ENCODE measurements at regions not wholly inside any gene's neighbourhood (a gene's known extent, or its start where the extent isn't known, plus 50 kb on each side); places are given as distances from the start of the nearest gene placed in this dataset.

DNA sequence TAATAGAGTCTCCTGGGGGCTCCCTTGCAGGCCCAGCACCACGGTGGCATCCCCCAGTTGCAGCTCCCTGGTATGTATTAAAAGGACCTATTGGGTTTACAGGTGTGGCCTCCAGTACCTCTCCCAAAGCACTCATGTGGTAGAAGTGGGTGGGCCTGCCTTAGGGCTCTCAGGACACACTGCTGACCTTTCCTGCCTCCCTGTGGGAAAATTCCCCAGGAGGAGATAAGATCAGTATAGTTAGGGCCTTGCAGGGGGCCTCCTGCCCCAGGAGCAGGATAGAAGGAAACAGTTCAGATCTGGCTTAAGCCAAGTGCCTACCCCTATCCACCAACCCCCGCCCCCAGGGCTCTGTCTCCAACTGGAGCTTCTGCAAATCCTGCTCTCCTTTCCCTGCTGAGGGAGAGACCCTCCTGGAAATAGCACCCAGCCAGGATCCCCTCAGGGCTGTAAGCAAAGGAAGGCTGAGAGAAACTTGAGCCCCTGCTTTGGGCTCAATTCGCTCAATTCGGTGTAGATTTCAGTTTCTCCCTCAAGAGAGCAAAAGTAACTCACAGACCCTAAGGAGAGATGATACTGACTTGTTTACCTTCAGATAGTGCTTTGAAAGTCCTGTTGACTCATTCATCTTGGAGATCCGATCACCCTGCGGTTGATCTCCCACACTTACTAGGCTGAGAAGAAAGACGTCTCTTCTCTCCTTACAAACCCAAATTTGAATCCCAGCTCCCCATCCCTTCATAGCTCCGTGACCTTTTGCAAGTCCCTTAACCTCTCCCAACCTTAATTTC lies 130.6 kb downstream of the WDR11 start:
- Histone ChIP-seq H3K4me3 (ENCODE audit: insufficient read depth, low read depth, low read length) (no peak overlapping the region), H3K9me3 (ENCODE audit: insufficient read depth, low read depth, low read length) (no peaks in the 10 kb centered on the region), H3K9ac (ENCODE audit: low read length) (no peak overlapping the region), H3K27me3 (ENCODE audit: insufficient read depth, low read length) (peaks cover 10% of the 10 kb centered on the region), H3K4me2 (ENCODE audit: low read length) (no peak overlapping the region), H3K4me1 (ENCODE audit: insufficient read depth, low read length) (peaks cover 4% of the 10 kb centered on the region), H3K27ac (ENCODE audit: low read depth, low read length) (no peak overlapping the region), H2AFZ (ENCODE audit: low read depth, low read length) (no peak overlapping the region), H3K79me2 (ENCODE audit: insufficient read depth, low read length) (no peaks in the 10 kb centered on the region), H4K20me1 (ENCODE audit: insufficient read depth, low read length) (no peaks in the 10 kb centered on the region), H3K36me3 (ENCODE audit: insufficient read depth, low read length) (no peaks in the 10 kb centered on the region)
- no peak for DNase-seq (ENCODE audit: low read depth)
- FAIRE-seq, result no peak
- Mint-ChIP-seq H3K9me3 (ENCODE audit: unreplicated experiment) (peaks cover 6% of the 10 kb centered on the region), H3K36me3 (ENCODE audit: low read depth, unreplicated experiment) (no peaks in the 10 kb centered on the region), H3K4me3 (ENCODE audit: unreplicated experiment) (no peak overlapping the region), H3K27me3 (ENCODE audit: low read depth, unreplicated experiment) (peaks cover 25% of the 10 kb centered on the region), H3K4me1 (ENCODE audit: low read depth, unreplicated experiment) (peaks cover 11% of the 10 kb centered on the region), H3K27ac (ENCODE audit: unreplicated experiment) (no peak overlapping the region)
- TF ChIP-seq EZH2 (IDR thresholded peaks at IDR 0.05; ENCODE audit: insufficient read depth, low read length), result no peak
- no peak for TF ChIP-seq CTCF (IDR thresholded peaks at IDR 0.05; ENCODE audit: insufficient read depth, low read depth, low read length)

DNA sequence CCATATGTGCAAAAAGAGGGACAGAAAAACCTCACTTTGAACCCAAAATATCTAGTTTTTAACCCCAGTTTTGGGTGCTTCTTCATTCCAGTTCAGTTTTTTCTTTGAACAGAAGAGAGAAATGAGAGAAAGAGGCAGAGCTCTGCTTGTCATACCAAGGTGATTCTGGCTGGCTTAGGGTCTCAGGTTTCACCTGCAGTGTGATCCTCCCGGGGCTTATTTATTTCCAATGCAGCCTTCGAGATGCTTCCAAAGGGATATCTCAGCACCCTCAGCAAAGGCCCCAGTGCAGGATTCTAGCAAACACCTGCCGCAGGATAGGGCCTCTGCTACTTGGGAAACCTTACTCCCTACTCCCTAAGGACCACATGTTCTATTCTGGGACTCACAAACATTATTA lies 131.3 kb downstream of the WDR11 start:
- H4K20me1 ChIP-seq (ENCODE audit: insufficient read depth, low read length), result no peaks in the 10 kb centered on the region
- H3K4me3 ChIP-seq (ENCODE audit: insufficient read depth, low read depth, low read length), result no peak overlapping the region
- Mint-ChIP-seq H3K36me3 (ENCODE audit: low read depth, unreplicated experiment) (no peaks in the 10 kb centered on the region), H3K27ac (ENCODE audit: unreplicated experiment) (no peak overlapping the region), H3K4me1 (ENCODE audit: low read depth, unreplicated experiment) (peaks cover 11% of the 10 kb centered on the region), H3K4me3 (ENCODE audit: unreplicated experiment) (no peak overlapping the region), H3K27me3 (ENCODE audit: low read depth, unreplicated experiment) (peaks cover 27% of the 10 kb centered on the region), H3K9me3 (ENCODE audit: unreplicated experiment) (peaks cover 13% of the 10 kb centered on the region)
- H3K79me2 ChIP-seq (ENCODE audit: insufficient read depth, low read length), result no peaks in the 10 kb centered on the region
- DNase-seq (ENCODE audit: low read depth) (no peak), FAIRE-seq (no peak)
- no peaks in the 10 kb centered on the region for H3K36me3 ChIP-seq (ENCODE audit: insufficient read depth, low read length)
- H3K27me3 ChIP-seq (ENCODE audit: insufficient read depth, low read length), result peaks cover 10% of the 10 kb centered on the region
- no peak for TF ChIP-seq CTCF (IDR thresholded peaks at IDR 0.05; ENCODE audit: insufficient read depth, low read depth, low read length)
- TF ChIP-seq EZH2 (IDR thresholded peaks at IDR 0.05; ENCODE audit: insufficient read depth, low read length), result no peak
- H3K27ac ChIP-seq (ENCODE audit: low read depth, low read length), result no peak overlapping the region
- H3K4me2 ChIP-seq (ENCODE audit: low read length), result no peak overlapping the region
- H2AFZ ChIP-seq (ENCODE audit: low read depth, low read length), result no peak overlapping the region
- H3K9ac ChIP-seq (ENCODE audit: low read length), result no peak overlapping the region
- no peaks in the 10 kb centered on the region for H3K9me3 ChIP-seq (ENCODE audit: insufficient read depth, low read depth, low read length)
- peaks cover 4% of the 10 kb centered on the region for H3K4me1 ChIP-seq (ENCODE audit: insufficient read depth, low read length)

DNA sequence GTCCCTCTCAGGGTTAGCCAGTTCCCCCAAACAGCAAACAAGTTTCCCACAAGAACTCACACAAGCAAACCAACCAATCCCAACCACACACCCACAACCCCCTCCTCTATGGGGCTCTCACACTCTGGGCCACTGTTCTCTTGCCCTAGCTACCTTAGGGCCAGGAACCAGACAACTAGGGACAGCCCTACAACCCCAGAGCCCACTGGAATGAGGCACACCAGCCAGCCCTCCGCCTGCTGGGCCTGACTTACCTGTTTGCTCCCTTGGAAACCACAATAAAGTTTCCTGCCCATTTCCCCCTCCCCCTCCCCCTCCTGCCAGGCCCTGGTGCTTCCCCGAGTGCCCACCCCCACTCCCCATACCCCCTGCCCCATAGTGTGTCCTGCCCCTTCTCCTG lies 132.6 kb downstream of the WDR11 start:
- H3K27ac Mint-ChIP-seq (ENCODE audit: unreplicated experiment), result no peak overlapping the region
- H3K27me3 Mint-ChIP-seq (ENCODE audit: low read depth, unreplicated experiment), result peaks cover 22% of the 10 kb centered on the region
- Histone ChIP-seq H3K9me3 (ENCODE audit: insufficient read depth, low read depth, low read length) (no peaks in the 10 kb centered on the region), H3K4me2 (ENCODE audit: low read length) (no peak overlapping the region), H3K79me2 (ENCODE audit: insufficient read depth, low read length) (no peaks in the 10 kb centered on the region), H3K4me1 (ENCODE audit: insufficient read depth, low read length) (peaks cover 4% of the 10 kb centered on the region), H3K27ac (ENCODE audit: low read depth, low read length) (no peak overlapping the region), H2AFZ (ENCODE audit: low read depth, low read length) (no peak overlapping the region), H4K20me1 (ENCODE audit: insufficient read depth, low read length) (no peaks in the 10 kb centered on the region), H3K4me3 (ENCODE audit: insufficient read depth, low read depth, low read length) (no peak overlapping the region), H3K9ac (ENCODE audit: low read length) (no peak overlapping the region), H3K36me3 (ENCODE audit: insufficient read depth, low read length) (no peaks in the 10 kb centered on the region), H3K27me3 (ENCODE audit: insufficient read depth, low read length) (peaks cover 8% of the 10 kb centered on the region)
- FAIRE-seq (no peak), DNase-seq (ENCODE audit: low read depth) (no peak)
- peaks cover 13% of the 10 kb centered on the region for H3K9me3 Mint-ChIP-seq (ENCODE audit: unreplicated experiment)
- peaks cover 7% of the 10 kb centered on the region for H3K4me1 Mint-ChIP-seq (ENCODE audit: low read depth, unreplicated experiment)
- no peaks in the 10 kb centered on the region for H3K36me3 Mint-ChIP-seq (ENCODE audit: low read depth, unreplicated experiment)
- H3K4me3 Mint-ChIP-seq (ENCODE audit: unreplicated experiment), result no peak overlapping the region
- TF ChIP-seq EZH2 (IDR thresholded peaks at IDR 0.05; ENCODE audit: insufficient read depth, low read length), result no peak
- TF ChIP-seq CTCF (IDR thresholded peaks at IDR 0.05; ENCODE audit: insufficient read depth, low read depth, low read length), result no peak

Data from astrocyte (in vitro differentiated cells and primary cell).